Panc1 (cell line): ENCODE measurements at regions not wholly inside any gene's neighbourhood (a gene's known extent, or its start where the extent isn't known, plus 50 kb on each side); places are given as distances from the start of the nearest gene placed in this dataset.

ENCODE experiments used
- ATAC-seq: fragments of 200-7000 bp; cut with Tn5 transposase; 2 replicates; pipeline ENCODE4 v1.9.1; 2020; ENCODE audit warnings: mild to moderate bottlenecking, moderate library complexity
- BruUV-seq: library from RNA; stranded (reverse); fragments of 400-500 nt; replicated peaks from 2 replicates; lab custom pipeline; 2021; lab: Mats Ljungman, UMichigan
- CTCF ChIA-PET: fragments of 300-600 bp; sonication (Branson Sonifier 250); formaldehyde crosslinking; loops from one replicate; lab custom pipeline; 2022; ENCODE audit warnings: antibody characterized with exemption; lab: Charles Lee
- POLR2A ChIA-PET: fragments of 300-600 bp; sonication (Branson Sonifier 250); formaldehyde crosslinking; loops from one replicate; lab custom pipeline; 2022; ENCODE audit warnings: antibody characterized with exemption; lab: Charles Lee
- DNase-seq: peaks from one replicate; pipeline ENCODE4 v3.0.0-alpha.2; 2010; ENCODE audit warnings: low read depth, low spot score
- H3K27ac ChIP-seq: 2 replicates; pipeline ENCODE4 v1.5.1; 2011; ENCODE audit warnings: mild to moderate bottlenecking, low read length, inconsistent platforms
- H3K27me3 ChIP-seq: fragments of 200-500 bp; sonication (Bioruptor generic); 2 replicates; pipeline ENCODE4 v1.6.0; 2014; ENCODE audit warnings: low read length, inconsistent platforms; ENCODE audit not compliant: control insufficient read depth, insufficient read depth
- H3K36me3 ChIP-seq: fragments of 200-500 bp; sonication (Bioruptor generic); 2 replicates; pipeline ENCODE4 v1.5.1; 2014; ENCODE audit warnings: inconsistent platforms, mild to moderate bottlenecking, low read length, moderate library complexity; ENCODE audit not compliant: control insufficient read depth, insufficient read depth
- H3K4me1 ChIP-seq: 2 replicates; pipeline ENCODE4 v1.5.1; 2011; ENCODE audit warnings: inconsistent platforms, mild to moderate bottlenecking, low read length, moderate library complexity; ENCODE audit not compliant: control insufficient read depth, insufficient read depth
- H3K4me3 ChIP-seq, 2 experiments: 2 replicates each; pipeline ENCODE4 v1.5.1; 2011 to 2012; ENCODE audit warnings: low read depth in 2 of 2, low read length in 2 of 2, mild to moderate bottlenecking in 2 of 2, inconsistent platforms in 1 of 2, moderate library complexity in 1 of 2
- H3K9me3 ChIP-seq: fragments of 200-500 bp; sonication (Bioruptor generic); 2 replicates; pipeline ENCODE4 v1.5.1; 2014; ENCODE audit warnings: low read depth, mild to moderate bottlenecking, inconsistent platforms, low read length, moderate library complexity; ENCODE audit not compliant: control insufficient read depth, insufficient read depth
- CTCF ChIP-seq: fragments of 450-650 bp; IDR thresholded peaks from 2 replicates; pipeline ENCODE4 v1.5.1; 2017; ENCODE audit warnings: mild to moderate bottlenecking
- POLR2AphosphoS5 ChIP-seq: IDR thresholded peaks from 2 replicates; pipeline ENCODE4 v1.6.1; 2012; ENCODE audit warnings: mild to moderate bottlenecking, low read depth, low read length, moderate library complexity
- SIN3A ChIP-seq: IDR thresholded peaks from 2 replicates; pipeline ENCODE4 v1.6.1; 2012; ENCODE audit warnings: low read depth, mild to moderate bottlenecking, low read length, moderate library complexity, borderline replicate concordance; ENCODE audit not compliant: insufficient read depth
- TCF7L2 ChIP-seq: IDR thresholded peaks from 2 replicates; pipeline ENCODE4 v1.6.1; 2011; ENCODE audit warnings: mild to moderate bottlenecking, low read depth, low read length, inconsistent platforms
- in situ Hi-C: cut with HindIII; loops from 2 replicates; pipeline ENCODE4 v1.10.0; 2016; ENCODE audit warnings: low sequenced_read_pairs, low pct_unique_long_range_greater_than_20kb
- intact Hi-C: fragments of 100-400 bp; cut with micrococcal nuclease; formaldehyde crosslinking; loops from one replicate; pipeline ENCODE4 v1.10.0; 2022; ENCODE audit not compliant: unreplicated experiment
- TF ChIP-seq, protein P1 (sequence below), 2 experiments: IDR thresholded peaks; 2 replicates each; pipeline ENCODE4 v1.6.1; 2011 to 2012; ENCODE audit warnings: low read depth in 2 of 2, control low read depth in 1 of 2, low read length in 1 of 2, mild to moderate bottlenecking in 1 of 2, moderate library complexity in 1 of 2; ENCODE audit not compliant: insufficient read depth in 1 of 2

GRCh38 chr12:83318386-83319098 is 631.8 kb downstream of the TMTC2 start:
- ATAC-seq: no peak
- in situ Hi-C loops: no loop called here

GRCh38 chr12:83317595-83317994 is 630.9 kb downstream of the TMTC2 start:
- CTCF ChIA-PET: no interaction called here
- ATAC-seq: no peak
- no TSS peak for BruUV-seq

More at GRCh38 chr12:83318386-83319098, 631.8 kb downstream of the TMTC2 start:
- Histone ChIP-seq H3K27ac (no peak overlapping the region), H3K36me3 (no peaks in the 10 kb centered on the region), H3K9me3 (no peaks in the 10 kb centered on the region), H3K4me3 (no peak overlapping the region), H3K27me3 (no peaks in the 10 kb centered on the region), H3K4me1 (no peaks in the 10 kb centered on the region)
- CTCF ChIA-PET: no interaction called here
- no TSS peak for BruUV-seq
- intact Hi-C loops: no loop called here
- TF ChIP-seq CTCF (no peak), POLR2AphosphoS5 (no peak), SIN3A (no peak), TCF7L2 (no peak)
- TF ChIP-seq, protein P1, sequence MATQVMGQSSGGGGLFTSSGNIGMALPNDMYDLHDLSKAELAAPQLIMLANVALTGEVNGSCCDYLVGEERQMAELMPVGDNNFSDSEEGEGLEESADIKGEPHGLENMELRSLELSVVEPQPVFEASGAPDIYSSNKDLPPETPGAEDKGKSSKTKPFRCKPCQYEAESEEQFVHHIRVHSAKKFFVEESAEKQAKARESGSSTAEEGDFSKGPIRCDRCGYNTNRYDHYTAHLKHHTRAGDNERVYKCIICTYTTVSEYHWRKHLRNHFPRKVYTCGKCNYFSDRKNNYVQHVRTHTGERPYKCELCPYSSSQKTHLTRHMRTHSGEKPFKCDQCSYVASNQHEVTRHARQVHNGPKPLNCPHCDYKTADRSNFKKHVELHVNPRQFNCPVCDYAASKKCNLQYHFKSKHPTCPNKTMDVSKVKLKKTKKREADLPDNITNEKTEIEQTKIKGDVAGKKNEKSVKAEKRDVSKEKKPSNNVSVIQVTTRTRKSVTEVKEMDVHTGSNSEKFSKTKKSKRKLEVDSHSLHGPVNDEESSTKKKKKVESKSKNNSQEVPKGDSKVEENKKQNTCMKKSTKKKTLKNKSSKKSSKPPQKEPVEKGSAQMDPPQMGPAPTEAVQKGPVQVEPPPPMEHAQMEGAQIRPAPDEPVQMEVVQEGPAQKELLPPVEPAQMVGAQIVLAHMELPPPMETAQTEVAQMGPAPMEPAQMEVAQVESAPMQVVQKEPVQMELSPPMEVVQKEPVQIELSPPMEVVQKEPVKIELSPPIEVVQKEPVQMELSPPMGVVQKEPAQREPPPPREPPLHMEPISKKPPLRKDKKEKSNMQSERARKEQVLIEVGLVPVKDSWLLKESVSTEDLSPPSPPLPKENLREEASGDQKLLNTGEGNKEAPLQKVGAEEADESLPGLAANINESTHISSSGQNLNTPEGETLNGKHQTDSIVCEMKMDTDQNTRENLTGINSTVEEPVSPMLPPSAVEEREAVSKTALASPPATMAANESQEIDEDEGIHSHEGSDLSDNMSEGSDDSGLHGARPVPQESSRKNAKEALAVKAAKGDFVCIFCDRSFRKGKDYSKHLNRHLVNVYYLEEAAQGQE (IDR thresholded peaks at IDR 0.05; ENCODE audit: insufficient read depth in 1 of 2, low read depth in 2 of 2, low read length in 1 of 2): no peak
- no peak for DNase-seq
- POLR2A ChIA-PET: no interaction called here

More at GRCh38 chr12:83317595-83317994, 630.9 kb downstream of the TMTC2 start:
- POLR2A ChIA-PET: no interaction called here
- in situ Hi-C loops: no loop called here
- TF ChIP-seq POLR2AphosphoS5 (no peak), TCF7L2 (no peak), CTCF (no peak), SIN3A (no peak)
- TF ChIP-seq, protein P1 (IDR thresholded peaks at IDR 0.05; ENCODE audit: insufficient read depth in 1 of 2, low read depth in 2 of 2, low read length in 1 of 2): no peak
- Histone ChIP-seq H3K27ac (no peak overlapping the region), H3K4me1 (no peaks in the 10 kb centered on the region), H3K27me3 (no peaks in the 10 kb centered on the region), H3K36me3 (no peaks in the 10 kb centered on the region), H3K4me3 (no peak overlapping the region), H3K9me3 (no peaks in the 10 kb centered on the region)
- intact Hi-C loops: no loop called here
- DNase-seq: no peak
